ENCODE measurements at regions not wholly inside any gene's neighbourhood (a gene's known extent, or its start where the extent isn't known, plus 50 kb on each side); places are given as distances from the start of the nearest gene placed in this dataset.

- no peak overlapping the region for H2BK15ac ChIP-seq (ENCODE audit: low read depth, low read length)
- H2AFZ ChIP-seq (ENCODE audit: low read length), result no peak overlapping the region
- no peaks in the 10 kb centered on the region for H3K79me1 ChIP-seq (ENCODE audit: insufficient read depth, low read depth, low read length, poor library complexity, severe bottlenecking)
- no peak overlapping the region for H4K5ac ChIP-seq (ENCODE audit: insufficient read length, low read depth, low read length)
- no peak overlapping the region for H3K4ac ChIP-seq (ENCODE audit: low read depth, low read length)
- H3K9ac ChIP-seq (ENCODE audit: extremely low read depth, insufficient read length, low read length), result no peak overlapping the region
- H2BK5ac ChIP-seq (ENCODE audit: insufficient read length, low read length), result no peak overlapping the region
- H3K27ac Mint-ChIP-seq, result no peak overlapping the region
- H3K18ac ChIP-seq (ENCODE audit: insufficient read length, low read depth, low read length), result no peak overlapping the region
- H3K9me3 ChIP-seq (ENCODE audit: control insufficient read depth, low read depth, low read length), result peaks cover 33% of the 10 kb centered on the region
- DNase-seq, result no peak
- H3K4me2 ChIP-seq (ENCODE audit: insufficient read depth, insufficient read length, low read length), result no peak overlapping the region
- H4K20me1 ChIP-seq (ENCODE audit: control insufficient read depth, insufficient read depth, insufficient read length), result no peaks in the 10 kb centered on the region
- H3K56ac ChIP-seq (ENCODE audit: insufficient read length, low read depth, low read length), result no peak overlapping the region
- no CpG with 5 or more reads among the region's 1 CpG for WGBS (ENCODE audit: extremely low coverage, insufficient read length, low lambda C conversion rate)
- TF ChIP-seq CTCF (conservative IDR thresholded peaks at IDR 0.05), result peak; percentile 51
- H3K4me1 Mint-ChIP-seq, result no peaks in the 10 kb centered on the region
- no peak overlapping the region for H2AK5ac ChIP-seq (ENCODE audit: insufficient read length, low read length)
- no peaks in the 10 kb centered on the region for H3K79me2 ChIP-seq (ENCODE audit: insufficient read depth, low read length)
- no peak overlapping the region for H4K91ac ChIP-seq (ENCODE audit: insufficient read length, low read depth, low read length)
- H3K27me3 Mint-ChIP-seq (ENCODE audit: low read depth), result peaks cover 7% of the 10 kb centered on the region
- no peaks in the 10 kb centered on the region for H3K27me3 ChIP-seq (ENCODE audit: insufficient read depth, low read length)
- peaks cover 78 to 80% of the 10 kb centered on the region in 2 experiments for H3K9me3 Mint-ChIP-seq
- no peak overlapping the region for H2BK120ac ChIP-seq (ENCODE audit: low read depth, low read length, poor library complexity, severe bottlenecking)
- H3K27ac ChIP-seq (ENCODE audit: insufficient read length, low read depth, low read length), result no peak overlapping the region
- H3K36me3 Mint-ChIP-seq (ENCODE audit: insufficient read depth in 1 of 3, low read depth in 3 of 3), result peaks cover 0 to 2% (median 0%) of the 10 kb centered on the region in 3 experiments; a peak in 1 of 7 replicates
- H3K23ac ChIP-seq (ENCODE audit: insufficient read length, low read depth, low read length), result no peak overlapping the region
- no peak overlapping the region for H3K14ac ChIP-seq (ENCODE audit: insufficient read depth, low read length)
- no peak overlapping the region for H3K4me3 Mint-ChIP-seq
- no peak overlapping the region for H2BK20ac ChIP-seq (ENCODE audit: low read depth, low read length, poor library complexity, severe bottlenecking)
- H2BK12ac ChIP-seq (ENCODE audit: insufficient read length, low read depth, low read length), result no peak overlapping the region
- H3K23me2 ChIP-seq (ENCODE audit: insufficient read length, low read depth, low read length, poor library complexity, severe bottlenecking), result no peaks in the 10 kb centered on the region
- H4K8ac ChIP-seq (replicated peaks; ENCODE audit: insufficient read length, low read depth, low read length), result no peak overlapping the region
- H3T11ph ChIP-seq (ENCODE audit: low read length), result no peak overlapping the region
- H3K4me1 ChIP-seq (ENCODE audit: insufficient read depth, low read length), result no peaks in the 10 kb centered on the region
Observed at GRCh38 chrX:150146271-150146896, 208.1 kb upstream of the EOLA2 start.
